Suprapubic skin (tissue), 4 donors: ENCODE measurements at regions not wholly inside any gene's neighbourhood (a gene's known extent, or its start where the extent isn't known, plus 50 kb on each side); places are given as distances from the start of the nearest gene placed in this dataset.

ENCODE experiments used
- DNase-seq, 2 donors: peaks; one replicate each; pipeline ENCODE4 v3.0.0-alpha.2; 2019; ENCODE audit warnings: low spot score in 2 of 2
- H3K27ac ChIP-seq: fragments of 200-600 bp; sonication (generic); one replicate; pipeline ENCODE4 v1.5.1; 2019
- H3K27me3 ChIP-seq: fragments of 200-600 bp; sonication (generic); one replicate; pipeline ENCODE4 v1.5.1; 2019
- H3K36me3 ChIP-seq: fragments of 200-600 bp; sonication (generic); one replicate; pipeline ENCODE4 v1.5.1; 2019
- H3K4me1 ChIP-seq: fragments of 200-600 bp; sonication (generic); one replicate; pipeline ENCODE4 v1.5.1; 2019
- H3K4me3 ChIP-seq: fragments of 200-600 bp; sonication (generic); one replicate; pipeline ENCODE4 v1.5.1; 2019; ENCODE audit warnings: mild to moderate bottlenecking
- H3K9me3 ChIP-seq: fragments of 200-600 bp; sonication (generic); one replicate; pipeline ENCODE4 v1.5.1; 2019
- EP300 ChIP-seq: sonication (generic); formaldehyde crosslinking; IDR thresholded peaks from one replicate; pipeline ENCODE4 v1.6.1; 2017; ENCODE audit warnings: antibody characterized with exemption
- POLR2A ChIP-seq, 2 donors: fragments of 450-650 bp; IDR thresholded peaks; one replicate each; pipeline ENCODE4 v1.6.1; 2017; ENCODE audit warnings: antibody characterized with exemption in 2 of 2, mild to moderate bottlenecking in 2 of 2, moderate library complexity in 2 of 2
- POLR2AphosphoS5 ChIP-seq, 3 donors: sonication (generic); formaldehyde crosslinking; IDR thresholded peaks; one replicate each; pipeline ENCODE4 v1.6.1; 2017; ENCODE audit warnings: antibody characterized with exemption in 3 of 3
- WGBS: methylation state at CpG from one replicate; pipeline ENCODE4 v1.1.5; 2018; 5-methylcytosine and 5-hydroxymethylcytosine counted together
- TF ChIP-seq, protein P1 (sequence below), 2 donors: fragments of 200-600 bp in 1 of 2; fragments of 450-650 bp in 1 of 2; sonication (generic) in 1 of 2; IDR thresholded peaks; one replicate each; pipeline ENCODE4 v1.5.1; 2016 to 2019; ENCODE audit warnings: antibody characterized with exemption in 2 of 2, mild to moderate bottlenecking in 1 of 2, moderate library complexity in 1 of 2

DNA sequence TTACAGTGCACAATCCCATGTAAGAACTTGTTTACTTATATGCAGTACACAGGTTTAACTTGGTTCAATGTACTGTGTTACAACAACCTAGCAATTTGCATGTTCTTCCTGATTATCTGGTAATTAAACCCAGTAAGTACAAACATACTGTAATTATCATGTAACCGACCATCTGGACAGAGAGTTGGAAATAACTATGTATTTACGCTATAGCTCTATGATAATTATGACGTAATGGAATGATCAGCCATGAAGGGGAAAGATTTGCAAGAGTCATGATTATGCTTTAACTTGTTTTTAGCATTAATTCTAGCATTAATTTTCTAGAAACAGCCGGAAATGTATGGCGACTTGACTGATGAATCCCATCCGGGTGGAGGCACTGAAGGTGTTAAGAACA lies 74.8 kb upstream of the SALL1 start:
- DNase-seq, result no peak
- no peaks in the 10 kb centered on the region for H3K9me3 ChIP-seq
- H3K36me3 ChIP-seq, result no peaks in the 10 kb centered on the region
- no peaks in the 10 kb centered on the region for H3K27me3 ChIP-seq
- no peak overlapping the region for H3K4me3 ChIP-seq
- 77% methylated on average over 6 of the region's 6 CpGs for WGBS
- no peaks in the 10 kb centered on the region for H3K4me1 ChIP-seq
- H3K27ac ChIP-seq, result no peak overlapping the region
- TF ChIP-seq POLR2A (IDR thresholded peaks at IDR 0.05) (no peak), POLR2AphosphoS5 (IDR thresholded peaks at IDR 0.05) (no peak)

DNA sequence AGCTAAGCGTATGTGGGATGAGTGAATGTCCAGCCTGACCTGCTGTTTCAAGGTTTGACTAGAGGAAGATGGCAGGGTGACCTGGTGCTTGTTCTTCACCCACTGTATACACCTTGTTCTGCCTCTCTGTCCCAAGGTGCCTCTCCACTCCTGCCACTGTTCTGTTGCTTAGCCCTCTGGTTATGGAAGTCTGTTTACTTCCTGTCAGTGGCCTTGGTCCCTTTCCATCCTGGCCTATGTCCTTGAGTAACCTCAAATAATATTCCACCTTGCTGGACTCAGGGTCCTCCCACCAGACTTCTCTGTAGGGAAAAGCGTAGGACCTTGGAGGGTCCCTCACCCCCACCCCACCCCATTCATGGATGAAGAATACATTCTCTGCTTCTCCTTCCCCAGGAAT lies 73.2 kb upstream of the SALL1 start:
- H3K9me3 ChIP-seq, result no peaks in the 10 kb centered on the region
- no peaks in the 10 kb centered on the region for H3K27me3 ChIP-seq
- DNase-seq, result no peak
- no peaks in the 10 kb centered on the region for H3K4me1 ChIP-seq
- no peak overlapping the region for H3K4me3 ChIP-seq
- H3K27ac ChIP-seq, result no peak overlapping the region
- TF ChIP-seq POLR2A (IDR thresholded peaks at IDR 0.05) (no peak), EP300 (no peak), POLR2AphosphoS5 (IDR thresholded peaks at IDR 0.05) (no peak)
- no peaks in the 10 kb centered on the region for H3K36me3 ChIP-seq
- 94% methylated on average over 2 of the region's 2 CpGs for WGBS

DNA sequence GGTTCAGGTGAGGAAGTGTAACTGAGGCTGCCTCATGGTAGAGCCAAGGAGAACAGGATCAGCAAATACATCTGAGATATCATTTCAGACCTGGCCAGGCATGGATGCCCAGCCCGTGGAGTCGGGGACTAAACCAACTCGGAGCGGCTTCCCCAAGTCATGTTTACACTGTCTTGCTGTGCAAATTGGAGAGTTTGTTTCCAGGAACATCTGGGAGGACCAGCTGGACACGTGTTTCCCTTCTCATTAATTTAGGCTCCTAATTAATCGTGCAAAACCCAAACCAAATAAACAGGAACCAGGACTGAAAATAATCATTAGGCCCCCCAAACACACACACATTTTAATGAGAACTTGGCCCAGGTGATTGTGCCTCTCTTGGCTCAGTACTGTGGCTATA lies 70.9 kb upstream of the SALL1 start:
- no peaks in the 10 kb centered on the region for H3K4me1 ChIP-seq
- H3K4me3 ChIP-seq, result no peak overlapping the region
- no peak overlapping the region for H3K27ac ChIP-seq
- no peaks in the 10 kb centered on the region for H3K9me3 ChIP-seq
- 73% methylated on average over 6 of the region's 6 CpGs for WGBS
- no peaks in the 10 kb centered on the region for H3K27me3 ChIP-seq
- H3K36me3 ChIP-seq, result no peaks in the 10 kb centered on the region
- TF ChIP-seq EP300 (no peak), POLR2AphosphoS5 (IDR thresholded peaks at IDR 0.05) (no peak), POLR2A (IDR thresholded peaks at IDR 0.05) (no peak)
- TF ChIP-seq, protein P1, sequence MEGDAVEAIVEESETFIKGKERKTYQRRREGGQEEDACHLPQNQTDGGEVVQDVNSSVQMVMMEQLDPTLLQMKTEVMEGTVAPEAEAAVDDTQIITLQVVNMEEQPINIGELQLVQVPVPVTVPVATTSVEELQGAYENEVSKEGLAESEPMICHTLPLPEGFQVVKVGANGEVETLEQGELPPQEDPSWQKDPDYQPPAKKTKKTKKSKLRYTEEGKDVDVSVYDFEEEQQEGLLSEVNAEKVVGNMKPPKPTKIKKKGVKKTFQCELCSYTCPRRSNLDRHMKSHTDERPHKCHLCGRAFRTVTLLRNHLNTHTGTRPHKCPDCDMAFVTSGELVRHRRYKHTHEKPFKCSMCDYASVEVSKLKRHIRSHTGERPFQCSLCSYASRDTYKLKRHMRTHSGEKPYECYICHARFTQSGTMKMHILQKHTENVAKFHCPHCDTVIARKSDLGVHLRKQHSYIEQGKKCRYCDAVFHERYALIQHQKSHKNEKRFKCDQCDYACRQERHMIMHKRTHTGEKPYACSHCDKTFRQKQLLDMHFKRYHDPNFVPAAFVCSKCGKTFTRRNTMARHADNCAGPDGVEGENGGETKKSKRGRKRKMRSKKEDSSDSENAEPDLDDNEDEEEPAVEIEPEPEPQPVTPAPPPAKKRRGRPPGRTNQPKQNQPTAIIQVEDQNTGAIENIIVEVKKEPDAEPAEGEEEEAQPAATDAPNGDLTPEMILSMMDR (IDR thresholded peaks at IDR 0.05), result no peak
- no peak for DNase-seq

DNA sequence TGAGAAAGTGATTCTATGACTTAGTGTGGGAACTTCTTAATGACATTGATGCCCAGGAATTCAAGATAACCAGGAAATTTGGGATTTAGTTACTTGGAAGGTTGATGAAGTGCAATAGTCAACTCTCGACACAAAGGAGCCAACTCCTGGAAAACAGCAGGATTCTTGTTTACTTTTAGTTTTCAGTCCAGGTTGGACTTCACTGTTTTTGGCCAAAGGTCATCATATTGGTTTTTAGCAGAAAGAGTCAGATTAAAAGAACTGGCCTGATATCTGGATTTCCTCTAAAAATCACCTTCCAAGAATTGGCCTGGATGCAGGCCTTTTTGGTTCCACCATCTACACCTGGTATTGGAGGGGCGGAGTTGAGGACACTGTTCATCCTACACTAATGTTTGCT lies 60.1 kb upstream of the SALL1 start:
- H3K4me1 ChIP-seq, result no peaks in the 10 kb centered on the region
- WGBS, result 82% methylated on average over 2 of the region's 2 CpGs
- H3K9me3 ChIP-seq, result no peaks in the 10 kb centered on the region
- no peak for DNase-seq
- no peaks in the 10 kb centered on the region for H3K36me3 ChIP-seq
- H3K27ac ChIP-seq, result no peak overlapping the region
- no peak overlapping the region for H3K4me3 ChIP-seq
- H3K27me3 ChIP-seq, result no peaks in the 10 kb centered on the region
- no peak for TF ChIP-seq EP300
- TF ChIP-seq, protein P1 (IDR thresholded peaks at IDR 0.05), result no peak
- no peak for TF ChIP-seq POLR2AphosphoS5 (IDR thresholded peaks at IDR 0.05)
- no peak for TF ChIP-seq POLR2A (IDR thresholded peaks at IDR 0.05)

DNA sequence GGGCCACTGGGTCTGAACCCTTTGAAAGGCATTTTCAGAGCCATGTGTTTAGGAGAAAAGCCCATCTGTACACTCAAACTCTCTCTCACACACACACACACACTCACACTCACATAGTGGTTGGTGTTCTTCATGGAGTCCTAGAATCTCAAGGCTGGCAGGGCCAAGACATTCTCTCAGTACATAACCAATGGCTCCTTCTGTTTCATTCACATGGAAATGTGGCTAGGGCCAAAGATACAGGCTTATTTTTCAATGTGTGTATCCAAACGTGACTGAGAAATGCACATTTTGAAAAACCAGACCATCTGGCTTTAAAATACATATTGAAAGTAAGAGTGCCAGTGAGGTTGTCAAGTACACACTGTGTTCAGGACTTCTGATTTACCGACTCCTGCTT lies 59.0 kb upstream of the SALL1 start:
- Histone ChIP-seq H3K36me3 (no peaks in the 10 kb centered on the region), H3K4me1 (no peaks in the 10 kb centered on the region), H3K4me3 (no peak overlapping the region), H3K27ac (no peak overlapping the region), H3K27me3 (no peaks in the 10 kb centered on the region), H3K9me3 (no peaks in the 10 kb centered on the region)
- WGBS, result 65% methylated on average over 2 of the region's 2 CpGs
- TF ChIP-seq POLR2AphosphoS5 (IDR thresholded peaks at IDR 0.05) (no peak), POLR2A (IDR thresholded peaks at IDR 0.05) (no peak), EP300 (no peak)
- TF ChIP-seq, protein P1 (IDR thresholded peaks at IDR 0.05), result no peak
- DNase-seq, result no peak

DNA sequence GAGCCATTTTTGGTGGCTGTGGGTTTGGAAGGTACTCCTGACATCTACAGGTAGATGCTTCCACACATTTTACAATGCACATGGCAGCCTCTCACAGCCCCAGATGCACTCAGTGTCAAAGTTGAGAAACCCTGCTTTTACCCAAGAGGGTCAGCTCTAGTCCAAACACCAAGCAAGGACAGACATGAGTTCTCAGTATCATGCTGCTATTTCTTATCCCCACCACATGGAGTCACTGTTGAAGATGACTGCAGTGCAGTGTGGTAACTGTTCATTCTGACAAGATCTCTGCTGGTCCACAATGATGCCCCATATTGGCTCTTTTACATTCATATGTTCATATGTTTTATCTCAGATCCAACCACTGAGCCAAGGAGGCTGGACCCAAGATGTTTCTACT lies 50.5 kb upstream of the SALL1 start:
- Histone ChIP-seq H3K9me3 (peaks cover 3% of the 10 kb centered on the region), H3K27ac (no peak overlapping the region), H3K4me1 (no peaks in the 10 kb centered on the region), H3K27me3 (no peaks in the 10 kb centered on the region), H3K4me3 (no peak overlapping the region), H3K36me3 (no peaks in the 10 kb centered on the region)
- TF ChIP-seq EP300 (no peak), POLR2A (IDR thresholded peaks at IDR 0.05) (no peak), POLR2AphosphoS5 (IDR thresholded peaks at IDR 0.05) (no peak)
- TF ChIP-seq, protein P1 (IDR thresholded peaks at IDR 0.05), result no peak
- no peak for DNase-seq
